Nephron progenitor cell (in vitro differentiated cells): ENCODE measurements at regions not wholly inside any gene's neighbourhood (a gene's known extent, or its start where the extent isn't known, plus 50 kb on each side); places are given as distances from the start of the nearest gene placed in this dataset.

Experiments used
- DNase-seq: peaks from one replicate; pipeline ENCODE4 v3.0.0; 2021
- H3K27ac Mint-ChIP-seq: 2 replicates; pipeline ENCODE4 v1.8.0; 2021; ENCODE audit warnings: mild to moderate bottlenecking, moderate library complexity, mixed read lengths
- H3K27me3 Mint-ChIP-seq: 2 replicates; pipeline ENCODE4 v1.8.0; 2021; ENCODE audit warnings: mild to moderate bottlenecking, low read depth, mixed read lengths; ENCODE audit not compliant: poor library complexity
- H3K36me3 Mint-ChIP-seq: 2 replicates; pipeline ENCODE4 v1.8.0; 2021; ENCODE audit warnings: low read depth, mixed read lengths
- H3K4me1 Mint-ChIP-seq: 2 replicates; pipeline ENCODE4 v1.8.0; 2021; ENCODE audit warnings: mixed read lengths
- H3K4me3 Mint-ChIP-seq: 2 replicates; pipeline ENCODE4 v1.8.0; 2021; ENCODE audit warnings: mild to moderate bottlenecking, moderate library complexity, mixed read lengths
- H3K9me3 Mint-ChIP-seq: 2 replicates; pipeline ENCODE4 v1.8.0; 2021; ENCODE audit warnings: mild to moderate bottlenecking, moderate library complexity, mixed read lengths
- TF ChIP-seq, protein P1 (sequence below): fragments of 200-600 bp; sonication (generic); IDR thresholded peaks from 2 replicates; pipeline ENCODE4 v1.5.0; 2021; ENCODE audit warnings: antibody characterized with exemption

DNA sequence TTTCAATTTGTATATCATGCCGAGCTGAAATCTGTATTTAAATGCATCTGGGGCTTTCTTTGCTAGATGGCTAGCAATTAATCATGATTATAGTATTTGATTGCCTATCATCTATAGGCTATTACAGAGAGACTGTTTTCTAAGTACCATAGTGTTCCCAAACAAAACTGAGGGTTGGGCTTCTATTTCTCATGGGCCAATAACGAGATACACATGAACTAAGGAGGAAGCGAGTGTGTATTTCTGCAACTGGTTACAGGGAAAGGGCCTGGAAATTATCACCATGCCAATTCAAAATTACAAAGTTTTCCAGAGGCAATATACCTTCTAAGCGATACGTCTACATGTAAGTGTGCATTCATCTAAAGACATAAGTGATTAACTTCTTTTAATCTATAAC lies 744.5 kb upstream of the BRINP3 start:
- H3K4me1 Mint-ChIP-seq, result no peaks in the 10 kb centered on the region
- no peaks in the 10 kb centered on the region for H3K36me3 Mint-ChIP-seq
- no peak for DNase-seq
- no peaks in the 10 kb centered on the region for H3K27me3 Mint-ChIP-seq
- peaks cover 8% of the 10 kb centered on the region for H3K9me3 Mint-ChIP-seq
- H3K27ac Mint-ChIP-seq, result no peak overlapping the region
- TF ChIP-seq, protein P1, sequence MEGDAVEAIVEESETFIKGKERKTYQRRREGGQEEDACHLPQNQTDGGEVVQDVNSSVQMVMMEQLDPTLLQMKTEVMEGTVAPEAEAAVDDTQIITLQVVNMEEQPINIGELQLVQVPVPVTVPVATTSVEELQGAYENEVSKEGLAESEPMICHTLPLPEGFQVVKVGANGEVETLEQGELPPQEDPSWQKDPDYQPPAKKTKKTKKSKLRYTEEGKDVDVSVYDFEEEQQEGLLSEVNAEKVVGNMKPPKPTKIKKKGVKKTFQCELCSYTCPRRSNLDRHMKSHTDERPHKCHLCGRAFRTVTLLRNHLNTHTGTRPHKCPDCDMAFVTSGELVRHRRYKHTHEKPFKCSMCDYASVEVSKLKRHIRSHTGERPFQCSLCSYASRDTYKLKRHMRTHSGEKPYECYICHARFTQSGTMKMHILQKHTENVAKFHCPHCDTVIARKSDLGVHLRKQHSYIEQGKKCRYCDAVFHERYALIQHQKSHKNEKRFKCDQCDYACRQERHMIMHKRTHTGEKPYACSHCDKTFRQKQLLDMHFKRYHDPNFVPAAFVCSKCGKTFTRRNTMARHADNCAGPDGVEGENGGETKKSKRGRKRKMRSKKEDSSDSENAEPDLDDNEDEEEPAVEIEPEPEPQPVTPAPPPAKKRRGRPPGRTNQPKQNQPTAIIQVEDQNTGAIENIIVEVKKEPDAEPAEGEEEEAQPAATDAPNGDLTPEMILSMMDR, result no peak
- no peak overlapping the region for H3K4me3 Mint-ChIP-seq

DNA sequence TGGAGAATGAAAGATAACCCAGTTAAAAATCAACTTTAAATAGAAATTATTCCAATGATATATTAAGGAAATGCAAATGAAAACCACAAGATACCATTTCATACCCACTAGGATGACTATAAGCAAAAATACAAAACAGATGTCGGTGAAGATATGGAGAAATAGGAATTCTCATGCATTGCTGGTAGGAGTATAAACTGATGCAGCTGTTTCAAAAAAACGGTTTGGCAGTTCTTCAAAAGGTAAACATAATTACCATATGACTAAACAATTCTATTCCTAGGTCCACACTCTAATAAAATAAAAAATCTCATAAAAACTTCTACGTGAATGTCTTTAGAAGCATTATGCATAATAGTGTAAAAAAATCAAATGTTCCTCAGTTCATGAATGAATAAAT lies 763.3 kb upstream of the BRINP3 start:
- no peaks in the 10 kb centered on the region for H3K36me3 Mint-ChIP-seq
- H3K9me3 Mint-ChIP-seq, result no peaks in the 10 kb centered on the region
- no peak overlapping the region for H3K27ac Mint-ChIP-seq
- TF ChIP-seq, protein P1, result no peak
- DNase-seq, result no peak
- no peak overlapping the region for H3K4me3 Mint-ChIP-seq
- no peaks in the 10 kb centered on the region for H3K4me1 Mint-ChIP-seq
- no peaks in the 10 kb centered on the region for H3K27me3 Mint-ChIP-seq

- H3K27ac Mint-ChIP-seq, result no peak overlapping the region
- TF ChIP-seq, protein P1, result no peak
- DNase-seq, result no peak
- no peaks in the 10 kb centered on the region for H3K4me1 Mint-ChIP-seq
- H3K9me3 Mint-ChIP-seq, result no peaks in the 10 kb centered on the region
- no peaks in the 10 kb centered on the region for H3K36me3 Mint-ChIP-seq
- no peaks in the 10 kb centered on the region for H3K27me3 Mint-ChIP-seq
- H3K4me3 Mint-ChIP-seq, result no peak overlapping the region
Observed at GRCh38 chr1:191255354-191256054, 777.8 kb upstream of the BRINP3 start.

DNA sequence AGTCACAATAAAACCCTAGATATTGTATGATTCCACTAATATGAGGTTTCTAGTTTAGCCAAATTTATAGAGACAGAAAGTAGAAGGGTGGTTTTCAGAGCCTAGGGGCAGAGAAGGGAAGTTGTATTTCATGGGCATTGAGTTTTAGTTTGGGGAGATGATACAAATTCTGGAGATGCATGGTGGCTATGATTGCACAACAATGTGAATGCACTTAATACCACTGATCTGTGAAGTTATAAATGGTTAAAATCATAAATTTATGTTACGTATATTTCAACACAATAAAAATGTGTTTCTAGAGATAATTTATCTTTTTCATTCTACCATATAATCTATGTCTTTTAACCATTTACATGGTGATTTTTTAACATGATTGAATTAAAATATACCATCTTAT lies 779.3 kb upstream of the BRINP3 start:
- H3K4me3 Mint-ChIP-seq, result no peak overlapping the region
- H3K27ac Mint-ChIP-seq, result no peak overlapping the region
- H3K27me3 Mint-ChIP-seq, result no peaks in the 10 kb centered on the region
- H3K9me3 Mint-ChIP-seq, result no peaks in the 10 kb centered on the region
- DNase-seq, result no peak
- no peaks in the 10 kb centered on the region for H3K4me1 Mint-ChIP-seq
- H3K36me3 Mint-ChIP-seq, result no peaks in the 10 kb centered on the region
- TF ChIP-seq, protein P1, result no peak

GRCh38 chr1:191260056-191260455 lies 782.4 kb upstream of the BRINP3 start:
- DNase-seq, result no peak
- no peaks in the 10 kb centered on the region for H3K9me3 Mint-ChIP-seq
- TF ChIP-seq, protein P1, result no peak
- H3K36me3 Mint-ChIP-seq, result no peaks in the 10 kb centered on the region
- no peak overlapping the region for H3K4me3 Mint-ChIP-seq
- no peaks in the 10 kb centered on the region for H3K4me1 Mint-ChIP-seq
- H3K27ac Mint-ChIP-seq, result no peak overlapping the region
- H3K27me3 Mint-ChIP-seq, result no peaks in the 10 kb centered on the region

DNA sequence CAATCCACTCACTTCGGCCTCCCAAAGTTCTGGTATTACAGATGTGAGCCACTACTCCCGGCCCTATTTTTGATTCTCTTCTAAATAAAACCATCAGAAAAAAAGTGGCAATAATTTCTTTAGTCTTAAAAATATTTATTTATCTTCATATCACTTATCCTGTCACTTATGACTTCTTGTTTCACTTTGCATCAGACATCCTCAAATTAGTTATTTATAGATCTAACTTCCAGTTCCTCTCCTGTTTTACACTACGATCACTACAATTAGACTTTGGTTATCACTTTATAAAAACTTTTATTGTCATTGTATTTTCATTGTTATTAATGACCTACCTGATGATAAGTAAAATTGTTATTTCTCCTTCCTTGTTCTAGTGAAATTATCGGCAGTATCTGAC lies 783.4 kb upstream of the BRINP3 start:
- Mint-ChIP-seq H3K9me3 (no peaks in the 10 kb centered on the region), H3K4me1 (no peaks in the 10 kb centered on the region), H3K36me3 (no peaks in the 10 kb centered on the region), H3K27ac (no peak overlapping the region), H3K4me3 (no peak overlapping the region), H3K27me3 (no peaks in the 10 kb centered on the region)
- TF ChIP-seq, protein P1, result no peak
- no peak for DNase-seq
